ENCODE measurements at regions not wholly inside any gene's neighbourhood (a gene's known extent, or its start where the extent isn't known, plus 50 kb on each side); places are given as distances from the start of the nearest gene placed in this dataset.

- TF ChIP-seq, protein P1, sequence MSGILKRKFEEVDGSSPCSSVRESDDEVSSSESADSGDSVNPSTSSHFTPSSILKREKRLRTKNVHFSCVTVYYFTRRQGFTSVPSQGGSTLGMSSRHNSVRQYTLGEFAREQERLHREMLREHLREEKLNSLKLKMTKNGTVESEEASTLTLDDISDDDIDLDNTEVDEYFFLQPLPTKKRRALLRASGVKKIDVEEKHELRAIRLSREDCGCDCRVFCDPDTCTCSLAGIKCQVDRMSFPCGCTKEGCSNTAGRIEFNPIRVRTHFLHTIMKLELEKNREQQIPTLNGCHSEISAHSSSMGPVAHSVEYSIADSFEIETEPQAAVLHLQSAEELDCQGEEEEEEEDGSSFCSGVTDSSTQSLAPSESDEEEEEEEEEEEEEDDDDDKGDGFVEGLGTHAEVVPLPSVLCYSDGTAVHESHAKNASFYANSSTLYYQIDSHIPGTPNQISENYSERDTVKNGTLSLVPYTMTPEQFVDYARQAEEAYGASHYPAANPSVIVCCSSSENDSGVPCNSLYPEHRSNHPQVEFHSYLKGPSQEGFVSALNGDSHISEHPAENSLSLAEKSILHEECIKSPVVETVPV (CRISPR knock-in tag; IDR thresholded peaks at IDR 0.05): no peak
- TF ChIP-seq ZFP30 (CRISPR knock-in tag; IDR thresholded peaks at IDR 0.05) (no peak), CSDC2 (CRISPR knock-in tag; IDR thresholded peaks at IDR 0.05) (no peak), ZFP3 (CRISPR knock-in tag; IDR thresholded peaks at IDR 0.05) (no peak), ZNF70 (CRISPR knock-in tag; IDR thresholded peaks at IDR 0.05) (no peak), ZC3H10 (CRISPR knock-in tag; IDR thresholded peaks at IDR 0.05) (no peak)
These were observed 105.3 kb upstream of the KIRREL3 start (continued) for GRCh38 chr11:127105593-127106541.

DNA sequence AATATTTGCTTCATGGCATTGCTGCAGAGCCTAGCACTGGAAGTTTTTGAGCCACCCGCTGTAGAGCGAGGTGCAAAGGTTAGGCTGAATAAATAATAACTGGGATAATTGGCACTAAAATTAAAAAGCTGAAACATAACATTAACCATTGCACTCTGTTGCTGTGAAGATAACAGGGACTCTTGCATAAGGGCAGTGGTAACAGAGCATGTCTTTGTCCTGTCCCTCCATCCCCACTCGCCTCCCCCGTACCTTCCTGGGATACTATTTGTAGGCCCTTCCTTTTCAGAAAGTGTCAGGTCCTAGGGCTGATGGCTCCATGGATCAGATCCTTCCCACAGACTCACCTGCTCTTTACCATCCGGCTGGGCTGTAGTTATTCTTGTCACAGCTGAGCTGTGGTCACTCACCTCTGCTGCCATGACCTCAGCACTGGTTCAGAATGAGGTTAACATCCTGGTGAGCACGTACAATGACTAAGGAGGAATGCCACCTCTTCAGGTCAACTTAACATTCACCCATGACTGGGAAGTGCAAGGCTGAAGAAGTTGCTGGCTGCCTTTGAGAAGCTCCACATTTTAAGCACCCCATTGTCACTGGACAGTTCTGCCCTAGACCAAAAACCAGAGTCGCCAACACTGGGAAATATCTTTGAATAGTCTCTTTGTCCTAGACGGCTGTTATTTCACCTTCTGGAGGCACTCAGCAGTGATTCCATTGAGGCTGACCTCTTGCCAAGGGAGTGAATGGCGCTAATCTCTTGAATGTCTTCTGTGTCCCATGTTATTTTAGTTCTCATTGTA, 103.2 kb upstream of the KIRREL3 start:
- no peak for ATAC-seq
- TF ChIP-seq PATZ1 (CRISPR knock-in tag; IDR thresholded peaks at IDR 0.05; ENCODE audit: borderline replicate concordance): no peak
- TF ChIP-seq OSR1 (CRISPR knock-in tag; IDR thresholded peaks at IDR 0.05): no peak
- TF ChIP-seq ZFP3 (CRISPR knock-in tag; IDR thresholded peaks at IDR 0.05): no peak
- no peak for TF ChIP-seq ESRRG (CRISPR knock-in tag; IDR thresholded peaks at IDR 0.05)
- no peak for TF ChIP-seq ZFP30 (CRISPR knock-in tag; IDR thresholded peaks at IDR 0.05)

DNA sequence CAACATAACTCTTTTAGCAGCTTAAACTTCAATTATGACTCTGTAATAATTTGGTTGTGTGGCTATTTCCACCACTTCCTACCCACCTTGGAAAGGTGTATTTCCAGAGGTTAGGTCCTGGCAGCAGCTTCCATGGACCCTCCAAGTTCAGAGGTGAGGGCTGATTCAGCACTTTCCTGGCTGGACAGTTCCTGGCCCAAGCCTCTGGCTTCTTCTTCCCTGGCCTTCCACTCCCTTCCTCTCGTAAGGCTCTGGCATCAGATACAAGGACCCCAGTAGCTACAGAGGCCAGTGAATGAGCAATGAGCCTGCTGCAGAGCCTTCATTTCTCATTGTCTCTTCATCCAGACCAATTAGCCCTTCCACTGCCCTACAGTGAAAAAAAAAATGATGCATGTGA, 98.1 kb upstream of the KIRREL3 start:
- no peak for ATAC-seq
- no peak for TF ChIP-seq ZFP30 (CRISPR knock-in tag; IDR thresholded peaks at IDR 0.05)
- no peak for TF ChIP-seq TOX (CRISPR knock-in tag; IDR thresholded peaks at IDR 0.05; ENCODE audit: borderline replicate concordance)
- TF ChIP-seq ISL1 (CRISPR knock-in tag; IDR thresholded peaks at IDR 0.05): no peak
- TF ChIP-seq ZC3H10 (CRISPR knock-in tag; IDR thresholded peaks at IDR 0.05): no peak
- no peak for TF ChIP-seq ZNF8 (CRISPR knock-in tag; IDR thresholded peaks at IDR 0.05)
- TF ChIP-seq ZNF565 (CRISPR knock-in tag; conservative IDR thresholded peaks at IDR 0.05; ENCODE audit: low read depth): no peak
- no peak for TF ChIP-seq CSDC2 (CRISPR knock-in tag; IDR thresholded peaks at IDR 0.05)
- TF ChIP-seq ARNTL (CRISPR knock-in tag; IDR thresholded peaks at IDR 0.05; ENCODE audit: borderline replicate concordance, low read depth): no peak
- TF ChIP-seq ZNF70 (CRISPR knock-in tag; IDR thresholded peaks at IDR 0.05): no peak
- no peak for TF ChIP-seq PPARA (CRISPR knock-in tag; IDR thresholded peaks at IDR 0.05; ENCODE audit: borderline replicate concordance)
- no peak for TF ChIP-seq OSR1 (CRISPR knock-in tag; IDR thresholded peaks at IDR 0.05)
- TF ChIP-seq ZFP3 (CRISPR knock-in tag; IDR thresholded peaks at IDR 0.05): no peak
- no peak for TF ChIP-seq TSHZ2 (CRISPR knock-in tag; IDR thresholded peaks at IDR 0.05)
- no peak for TF ChIP-seq BACH2 (CRISPR knock-in tag; IDR thresholded peaks at IDR 0.05; ENCODE audit: borderline replicate concordance)
- no peak for TF ChIP-seq ESRRG (CRISPR knock-in tag; IDR thresholded peaks at IDR 0.05)
- TF ChIP-seq CREB5 (CRISPR knock-in tag; IDR thresholded peaks at IDR 0.05; ENCODE audit: low read depth): no peak
- TF ChIP-seq SNAI2 (CRISPR knock-in tag; IDR thresholded peaks at IDR 0.05): no peak
- no peak for TF ChIP-seq PATZ1 (CRISPR knock-in tag; IDR thresholded peaks at IDR 0.05; ENCODE audit: borderline replicate concordance)
- no peak for TF ChIP-seq RARB (CRISPR knock-in tag; IDR thresholded peaks at IDR 0.05)
